ENCODE measurements at regions not wholly inside any gene's neighbourhood (a gene's known extent, or its start where the extent isn't known, plus 50 kb on each side); places are given as distances from the start of the nearest gene placed in this dataset.

DNA sequence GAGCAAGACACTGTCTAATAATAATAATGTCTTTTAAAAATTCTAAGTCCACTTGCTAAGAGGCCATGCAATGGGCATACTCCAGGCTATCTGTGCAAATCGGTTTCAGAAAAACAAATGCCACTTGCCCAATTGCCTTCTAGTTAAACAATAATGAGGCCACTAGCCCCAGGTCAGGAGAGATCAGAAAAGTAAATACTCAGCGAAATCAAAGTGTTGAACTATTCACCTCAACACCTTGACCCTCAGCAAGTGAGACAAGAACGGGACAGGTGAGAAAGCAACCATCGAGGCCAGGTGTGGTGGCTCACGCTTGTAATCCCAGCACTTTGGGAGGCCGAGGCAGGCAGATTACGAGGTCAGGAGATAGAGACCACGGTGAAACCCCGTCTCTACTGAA lies 72.3 kb upstream of the SYN3 start (continued):
- TF ChIP-seq PTBP1 (IDR thresholded peaks at IDR 0.05; ENCODE audit: low read depth, low read length, poor library complexity, severe bottlenecking) (no peak), ZNF207 (IDR thresholded peaks at IDR 0.05; ENCODE audit: borderline replicate concordance) (no peak), MXD4 (CRISPR knock-in tag; IDR thresholded peaks at IDR 0.05) (no peak), ZMYM2 (CRISPR knock-in tag; IDR thresholded peaks at IDR 0.05) (no peak), TP53 (CRISPR knock-in tag; conservative IDR thresholded peaks at IDR 0.05) (no peak), ZNF430 (CRISPR knock-in tag; IDR thresholded peaks at IDR 0.05) (no peak), ZNF839 (CRISPR knock-in tag; IDR thresholded peaks at IDR 0.05; ENCODE audit: borderline replicate concordance) (no peak), ERF (CRISPR knock-in tag; IDR thresholded peaks at IDR 0.05) (0 out of 2 replicates have a peak, but pooled peaks have one; percentile 51), RBM39 (IDR thresholded peaks at IDR 0.05; ENCODE audit: low read depth, low read length, poor library complexity, severe bottlenecking) (no peak), MATR3 (CRISPR knock-in tag; IDR thresholded peaks at IDR 0.05) (no peak), THYN1 (CRISPR knock-in tag; IDR thresholded peaks at IDR 0.05; ENCODE audit: borderline replicate concordance, low read depth) (no peak), HHEX (CRISPR knock-in tag; IDR thresholded peaks at IDR 0.05) (peak; percentile 98)
- TF ChIP-seq, protein P1, sequence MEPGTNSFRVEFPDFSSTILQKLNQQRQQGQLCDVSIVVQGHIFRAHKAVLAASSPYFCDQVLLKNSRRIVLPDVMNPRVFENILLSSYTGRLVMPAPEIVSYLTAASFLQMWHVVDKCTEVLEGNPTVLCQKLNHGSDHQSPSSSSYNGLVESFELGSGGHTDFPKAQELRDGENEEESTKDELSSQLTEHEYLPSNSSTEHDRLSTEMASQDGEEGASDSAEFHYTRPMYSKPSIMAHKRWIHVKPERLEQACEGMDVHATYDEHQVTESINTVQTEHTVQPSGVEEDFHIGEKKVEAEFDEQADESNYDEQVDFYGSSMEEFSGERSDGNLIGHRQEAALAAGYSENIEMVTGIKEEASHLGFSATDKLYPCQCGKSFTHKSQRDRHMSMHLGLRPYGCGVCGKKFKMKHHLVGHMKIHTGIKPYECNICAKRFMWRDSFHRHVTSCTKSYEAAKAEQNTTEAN (CRISPR knock-in tag; conservative IDR thresholded peaks at IDR 0.05): no peak
- TF ChIP-seq, protein P2, sequence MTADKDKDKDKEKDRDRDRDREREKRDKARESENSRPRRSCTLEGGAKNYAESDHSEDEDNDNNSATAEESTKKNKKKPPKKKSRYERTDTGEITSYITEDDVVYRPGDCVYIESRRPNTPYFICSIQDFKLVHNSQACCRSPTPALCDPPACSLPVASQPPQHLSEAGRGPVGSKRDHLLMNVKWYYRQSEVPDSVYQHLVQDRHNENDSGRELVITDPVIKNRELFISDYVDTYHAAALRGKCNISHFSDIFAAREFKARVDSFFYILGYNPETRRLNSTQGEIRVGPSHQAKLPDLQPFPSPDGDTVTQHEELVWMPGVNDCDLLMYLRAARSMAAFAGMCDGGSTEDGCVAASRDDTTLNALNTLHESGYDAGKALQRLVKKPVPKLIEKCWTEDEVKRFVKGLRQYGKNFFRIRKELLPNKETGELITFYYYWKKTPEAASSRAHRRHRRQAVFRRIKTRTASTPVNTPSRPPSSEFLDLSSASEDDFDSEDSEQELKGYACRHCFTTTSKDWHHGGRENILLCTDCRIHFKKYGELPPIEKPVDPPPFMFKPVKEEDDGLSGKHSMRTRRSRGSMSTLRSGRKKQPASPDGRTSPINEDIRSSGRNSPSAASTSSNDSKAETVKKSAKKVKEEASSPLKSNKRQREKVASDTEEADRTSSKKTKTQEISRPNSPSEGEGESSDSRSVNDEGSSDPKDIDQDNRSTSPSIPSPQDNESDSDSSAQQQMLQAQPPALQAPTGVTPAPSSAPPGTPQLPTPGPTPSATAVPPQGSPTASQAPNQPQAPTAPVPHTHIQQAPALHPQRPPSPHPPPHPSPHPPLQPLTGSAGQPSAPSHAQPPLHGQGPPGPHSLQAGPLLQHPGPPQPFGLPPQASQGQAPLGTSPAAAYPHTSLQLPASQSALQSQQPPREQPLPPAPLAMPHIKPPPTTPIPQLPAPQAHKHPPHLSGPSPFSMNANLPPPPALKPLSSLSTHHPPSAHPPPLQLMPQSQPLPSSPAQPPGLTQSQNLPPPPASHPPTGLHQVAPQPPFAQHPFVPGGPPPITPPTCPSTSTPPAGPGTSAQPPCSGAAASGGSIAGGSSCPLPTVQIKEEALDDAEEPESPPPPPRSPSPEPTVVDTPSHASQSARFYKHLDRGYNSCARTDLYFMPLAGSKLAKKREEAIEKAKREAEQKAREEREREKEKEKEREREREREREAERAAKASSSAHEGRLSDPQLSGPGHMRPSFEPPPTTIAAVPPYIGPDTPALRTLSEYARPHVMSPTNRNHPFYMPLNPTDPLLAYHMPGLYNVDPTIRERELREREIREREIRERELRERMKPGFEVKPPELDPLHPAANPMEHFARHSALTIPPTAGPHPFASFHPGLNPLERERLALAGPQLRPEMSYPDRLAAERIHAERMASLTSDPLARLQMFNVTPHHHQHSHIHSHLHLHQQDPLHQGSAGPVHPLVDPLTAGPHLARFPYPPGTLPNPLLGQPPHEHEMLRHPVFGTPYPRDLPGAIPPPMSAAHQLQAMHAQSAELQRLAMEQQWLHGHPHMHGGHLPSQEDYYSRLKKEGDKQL (CRISPR knock-in tag; IDR thresholded peaks at IDR 0.05; ENCODE audit: low read depth): peak; percentile 92
- TF ChIP-seq, protein P3, sequence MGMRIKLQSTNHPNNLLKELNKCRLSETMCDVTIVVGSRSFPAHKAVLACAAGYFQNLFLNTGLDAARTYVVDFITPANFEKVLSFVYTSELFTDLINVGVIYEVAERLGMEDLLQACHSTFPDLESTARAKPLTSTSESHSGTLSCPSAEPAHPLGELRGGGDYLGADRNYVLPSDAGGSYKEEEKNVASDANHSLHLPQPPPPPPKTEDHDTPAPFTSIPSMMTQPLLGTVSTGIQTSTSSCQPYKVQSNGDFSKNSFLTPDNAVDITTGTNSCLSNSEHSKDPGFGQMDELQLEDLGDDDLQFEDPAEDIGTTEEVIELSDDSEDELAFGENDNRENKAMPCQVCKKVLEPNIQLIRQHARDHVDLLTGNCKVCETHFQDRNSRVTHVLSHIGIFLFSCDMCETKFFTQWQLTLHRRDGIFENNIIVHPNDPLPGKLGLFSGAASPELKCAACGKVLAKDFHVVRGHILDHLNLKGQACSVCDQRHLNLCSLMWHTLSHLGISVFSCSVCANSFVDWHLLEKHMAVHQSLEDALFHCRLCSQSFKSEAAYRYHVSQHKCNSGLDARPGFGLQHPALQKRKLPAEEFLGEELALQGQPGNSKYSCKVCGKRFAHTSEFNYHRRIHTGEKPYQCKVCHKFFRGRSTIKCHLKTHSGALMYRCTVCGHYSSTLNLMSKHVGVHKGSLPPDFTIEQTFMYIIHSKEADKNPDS (CRISPR knock-in tag; IDR thresholded peaks at IDR 0.05): no peak
- TF ChIP-seq, protein P4, sequence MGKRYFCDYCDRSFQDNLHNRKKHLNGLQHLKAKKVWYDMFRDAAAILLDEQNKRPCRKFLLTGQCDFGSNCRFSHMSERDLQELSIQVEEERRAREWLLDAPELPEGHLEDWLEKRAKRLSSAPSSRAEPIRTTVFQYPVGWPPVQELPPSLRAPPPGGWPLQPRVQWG (CRISPR knock-in tag; IDR thresholded peaks at IDR 0.05; ENCODE audit: borderline replicate concordance, low read depth): no peak
- TF ChIP-seq, protein P5, sequence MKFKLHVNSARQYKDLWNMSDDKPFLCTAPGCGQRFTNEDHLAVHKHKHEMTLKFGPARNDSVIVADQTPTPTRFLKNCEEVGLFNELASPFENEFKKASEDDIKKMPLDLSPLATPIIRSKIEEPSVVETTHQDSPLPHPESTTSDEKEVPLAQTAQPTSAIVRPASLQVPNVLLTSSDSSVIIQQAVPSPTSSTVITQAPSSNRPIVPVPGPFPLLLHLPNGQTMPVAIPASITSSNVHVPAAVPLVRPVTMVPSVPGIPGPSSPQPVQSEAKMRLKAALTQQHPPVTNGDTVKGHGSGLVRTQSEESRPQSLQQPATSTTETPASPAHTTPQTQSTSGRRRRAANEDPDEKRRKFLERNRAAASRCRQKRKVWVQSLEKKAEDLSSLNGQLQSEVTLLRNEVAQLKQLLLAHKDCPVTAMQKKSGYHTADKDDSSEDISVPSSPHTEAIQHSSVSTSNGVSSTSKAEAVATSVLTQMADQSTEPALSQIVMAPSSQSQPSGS (CRISPR knock-in tag; IDR thresholded peaks at IDR 0.05): 0 out of 2 replicates have a peak, but pooled peaks have one; percentile 47
- TF ChIP-seq, protein P6, sequence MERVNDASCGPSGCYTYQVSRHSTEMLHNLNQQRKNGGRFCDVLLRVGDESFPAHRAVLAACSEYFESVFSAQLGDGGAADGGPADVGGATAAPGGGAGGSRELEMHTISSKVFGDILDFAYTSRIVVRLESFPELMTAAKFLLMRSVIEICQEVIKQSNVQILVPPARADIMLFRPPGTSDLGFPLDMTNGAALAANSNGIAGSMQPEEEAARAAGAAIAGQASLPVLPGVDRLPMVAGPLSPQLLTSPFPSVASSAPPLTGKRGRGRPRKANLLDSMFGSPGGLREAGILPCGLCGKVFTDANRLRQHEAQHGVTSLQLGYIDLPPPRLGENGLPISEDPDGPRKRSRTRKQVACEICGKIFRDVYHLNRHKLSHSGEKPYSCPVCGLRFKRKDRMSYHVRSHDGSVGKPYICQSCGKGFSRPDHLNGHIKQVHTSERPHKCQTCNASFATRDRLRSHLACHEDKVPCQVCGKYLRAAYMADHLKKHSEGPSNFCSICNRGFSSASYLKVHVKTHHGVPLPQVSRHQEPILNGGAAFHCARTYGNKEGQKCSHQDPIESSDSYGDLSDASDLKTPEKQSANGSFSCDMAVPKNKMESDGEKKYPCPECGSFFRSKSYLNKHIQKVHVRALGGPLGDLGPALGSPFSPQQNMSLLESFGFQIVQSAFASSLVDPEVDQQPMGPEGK (CRISPR knock-in tag; IDR thresholded peaks at IDR 0.05): peak; percentile 46

Measured in HepG2 (cell line).